MV-4-11 (cell line): ENCODE measurements at regions not wholly inside any gene's neighbourhood (a gene's known extent, or its start where the extent isn't known, plus 50 kb on each side); places are given as distances from the start of the nearest gene placed in this dataset.
"Not testable (repeated sequence)": the region's sequence is repeated elsewhere in the genome, so short reads cannot be mapped to it uniquely, and the experiment has no call there.

Experiments used
- DNase-seq: peaks from one replicate; lab custom pipeline; 2025; lab: John Stamatoyannopoulos, UW

- DNase-seq: no peak
These were observed 620.5 kb upstream of the CCDC179 start for GRCh38 chr11:23480736-23481135.

GRCh38 chr11:23484146-23484545, 623.9 kb upstream of the CCDC179 start:
- DNase-seq: not testable (repeated sequence)

GRCh38 chr11:23484618-23485017, 624.3 kb upstream of the CCDC179 start:
- not testable (repeated sequence) for DNase-seq

GRCh38 chr11:23490557-23491235, 630.4 kb upstream of the CCDC179 start:
- no peak for DNase-seq

DNA sequence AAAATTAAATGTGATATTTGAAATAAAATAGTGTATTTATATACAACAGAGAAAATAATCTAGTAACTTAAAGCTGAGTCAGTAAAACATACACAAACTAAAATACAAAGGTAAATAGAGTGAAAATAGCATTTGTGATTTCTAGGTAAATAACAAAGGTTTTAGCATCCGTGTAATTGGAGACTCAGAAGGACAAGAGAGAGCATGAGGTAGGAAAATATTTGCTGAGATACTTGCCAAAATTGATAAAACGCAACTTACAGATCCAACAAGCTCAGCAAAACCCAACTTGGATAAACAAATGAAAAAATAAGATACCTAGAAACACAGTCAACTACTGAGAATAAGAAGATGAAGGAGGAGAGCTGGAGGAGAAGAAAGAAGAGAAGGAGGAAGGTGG, 634.7 kb upstream of the CCDC179 start:
- no peak for DNase-seq

DNA sequence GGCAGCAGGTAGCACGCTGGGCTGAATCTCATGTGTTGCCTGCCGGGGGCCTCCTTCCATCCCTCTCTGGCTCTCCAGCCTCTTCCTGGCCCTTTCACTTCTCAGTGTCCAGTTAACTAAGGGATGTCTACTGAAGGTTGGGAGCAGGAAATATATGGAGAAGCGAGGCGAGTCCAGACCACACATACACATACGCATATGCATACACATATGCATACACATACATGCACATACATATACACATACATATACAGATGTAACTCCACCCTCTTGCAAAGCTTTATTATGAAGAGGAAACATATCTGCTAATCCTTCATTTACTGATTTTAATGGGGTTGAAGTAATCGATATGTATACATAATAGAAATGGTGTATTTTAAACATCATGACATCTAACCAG, 636.1 kb upstream of the CCDC179 start:
- no peak for DNase-seq

GRCh38 chr11:23497040-23497439, 636.8 kb upstream of the CCDC179 start:
- DNase-seq: peak; percentile 54

DNA sequence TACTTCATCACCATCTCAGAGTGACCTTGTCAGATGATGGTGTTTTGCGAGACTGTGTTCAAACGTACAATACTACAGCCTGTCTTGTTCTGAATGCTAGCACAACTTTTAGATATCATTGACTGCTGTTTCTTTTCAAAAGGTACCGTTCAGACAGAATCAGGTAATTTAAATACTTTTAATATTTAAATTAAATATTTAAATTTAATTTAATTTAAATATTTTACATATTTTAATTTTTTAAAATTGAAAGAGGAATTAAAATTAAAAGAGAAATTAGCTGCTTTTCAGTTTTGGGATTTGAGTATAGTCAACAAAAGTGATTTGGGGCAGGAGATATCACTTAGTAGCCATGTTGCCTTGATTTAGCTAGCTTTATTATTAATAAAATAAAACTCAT, 642.1 kb upstream of the CCDC179 start:
- no peak for DNase-seq

DNA sequence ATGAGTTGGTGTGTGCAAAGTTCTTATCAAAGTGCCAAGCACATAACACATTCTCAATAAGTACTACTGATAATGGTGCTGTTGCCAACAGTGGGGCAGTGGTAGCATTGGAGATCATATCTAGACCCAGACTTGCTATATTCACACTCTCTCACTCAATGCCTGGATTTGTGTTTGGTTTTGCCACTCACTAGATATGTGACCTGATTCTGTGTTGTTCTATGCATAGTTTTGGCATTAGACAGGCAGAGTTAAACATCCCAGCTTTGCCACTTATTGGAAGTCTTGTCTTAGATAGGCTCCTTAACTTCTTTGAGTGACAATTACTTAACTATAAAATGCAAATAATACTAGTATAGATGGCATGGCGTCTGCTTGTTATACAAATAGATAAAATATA, 642.6 kb upstream of the CCDC179 start:
- DNase-seq: no peak

DNA sequence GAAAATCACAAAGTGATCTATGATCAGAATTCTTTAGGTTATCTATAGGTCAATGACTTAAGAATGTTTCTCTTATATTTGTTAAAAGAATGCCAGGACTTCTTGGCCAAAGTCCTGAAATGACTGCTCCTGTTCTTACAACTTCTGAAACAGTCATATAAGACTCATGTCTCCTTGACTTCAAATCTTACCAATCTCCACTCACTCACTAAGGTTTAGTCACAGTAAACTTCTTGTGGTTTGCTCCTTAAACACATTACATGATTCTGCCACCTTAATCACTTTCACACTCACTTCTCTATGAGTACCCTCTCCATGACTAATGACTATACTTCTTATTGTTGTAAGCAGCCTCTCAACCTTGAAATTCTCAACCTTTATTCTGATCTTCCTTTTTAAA, 648.7 kb upstream of the CCDC179 start:
- DNase-seq: no peak

- no peak for DNase-seq
These were observed 649.5 kb upstream of the CCDC179 start for GRCh38 chr11:23509821-23510220.

DNA sequence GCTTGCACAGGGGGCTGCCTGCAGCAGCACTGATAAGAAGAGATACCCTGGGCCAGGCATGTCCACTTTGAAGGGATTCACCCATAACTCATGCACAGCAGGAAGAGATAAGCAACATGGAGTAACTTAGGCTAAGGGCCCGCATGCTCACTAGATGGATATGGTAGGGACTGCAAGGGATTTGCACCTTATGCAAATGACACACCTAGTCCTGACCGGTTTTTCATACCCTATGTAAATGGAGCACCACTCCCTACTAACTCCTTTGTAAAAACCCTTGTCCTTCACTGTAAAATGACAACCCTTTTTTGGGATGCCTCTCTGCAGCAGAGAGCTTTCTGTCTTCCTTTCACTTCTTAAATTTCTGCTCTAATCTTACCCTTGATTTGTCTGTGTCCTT, 658.9 kb upstream of the CCDC179 start:
- DNase-seq: no peak

DNA sequence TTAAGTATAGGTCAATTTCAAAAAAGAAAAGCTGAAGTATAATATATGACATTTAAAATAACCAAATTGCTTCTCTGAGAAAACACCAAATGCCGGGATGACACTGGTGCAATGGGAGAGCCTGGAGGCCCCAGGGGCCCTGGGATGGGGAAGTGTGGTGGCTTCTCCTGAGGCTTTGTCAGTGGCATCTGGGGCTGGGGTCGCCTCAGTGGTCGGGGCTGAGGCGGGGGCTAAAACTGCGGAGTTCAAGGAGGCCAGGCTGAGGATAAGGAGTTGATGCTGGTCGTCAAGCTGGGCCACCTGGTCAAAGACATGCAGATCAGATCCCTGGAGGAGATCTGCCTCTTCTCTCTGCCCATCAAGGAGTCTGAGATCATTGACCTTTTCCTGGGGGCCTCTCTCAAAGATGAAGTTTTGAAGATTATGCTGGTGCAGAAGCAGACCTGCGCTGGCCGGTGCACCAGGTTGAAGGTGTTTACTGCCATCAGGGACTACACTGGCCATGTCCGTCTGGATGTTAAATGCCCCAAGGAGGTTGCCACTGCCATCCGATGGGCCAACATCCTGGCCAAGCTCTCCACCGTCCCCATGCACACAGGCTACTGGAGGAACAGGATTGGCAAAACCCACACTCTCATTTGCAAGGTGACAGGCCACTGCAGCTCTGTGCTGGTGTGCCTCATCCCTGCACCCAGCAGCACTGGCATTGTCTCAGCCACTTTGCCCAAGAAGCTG, 660.1 kb upstream of the CCDC179 start:
- no peak for DNase-seq

DNA sequence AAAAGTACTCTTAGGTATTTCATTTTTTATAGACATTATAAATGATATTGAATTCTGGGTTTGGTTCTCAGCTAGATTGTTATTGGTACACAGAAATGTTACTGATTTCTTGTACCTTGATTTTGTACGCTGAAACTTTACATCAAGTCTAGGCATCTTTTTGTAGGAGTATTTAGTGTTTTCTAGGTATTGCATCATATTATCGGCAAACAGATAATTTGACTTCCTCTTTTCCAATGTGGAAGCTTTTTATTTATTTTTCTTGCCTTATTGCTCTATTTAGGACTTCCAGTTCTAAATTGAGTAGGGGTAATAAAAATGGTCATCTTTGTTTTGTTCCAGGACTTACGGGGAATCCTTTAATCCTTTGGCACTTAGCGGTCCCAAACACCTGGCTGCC, 676.6 kb upstream of the CCDC179 start:
- DNase-seq: peak; percentile 22

DNA sequence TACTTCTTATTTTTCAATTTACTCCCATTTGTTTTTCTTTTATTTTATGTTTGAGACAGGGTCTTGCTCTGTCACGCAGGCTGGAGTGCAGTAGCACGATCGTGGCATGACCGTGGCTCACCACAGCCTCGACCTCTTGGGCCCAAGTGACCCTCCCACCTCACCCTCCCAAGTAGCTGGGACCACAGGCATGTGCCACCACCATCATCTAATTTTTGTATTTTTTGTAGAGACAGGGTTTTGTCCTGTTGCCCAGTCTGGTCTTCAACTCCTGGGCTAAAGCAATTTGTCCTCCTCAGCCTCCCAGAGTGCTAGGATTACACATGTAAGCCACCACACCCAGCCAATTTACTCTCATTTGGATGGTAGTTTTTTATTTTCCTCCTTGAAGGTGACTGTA, 679.3 kb upstream of the CCDC179 start:
- DNase-seq: no peak

DNA sequence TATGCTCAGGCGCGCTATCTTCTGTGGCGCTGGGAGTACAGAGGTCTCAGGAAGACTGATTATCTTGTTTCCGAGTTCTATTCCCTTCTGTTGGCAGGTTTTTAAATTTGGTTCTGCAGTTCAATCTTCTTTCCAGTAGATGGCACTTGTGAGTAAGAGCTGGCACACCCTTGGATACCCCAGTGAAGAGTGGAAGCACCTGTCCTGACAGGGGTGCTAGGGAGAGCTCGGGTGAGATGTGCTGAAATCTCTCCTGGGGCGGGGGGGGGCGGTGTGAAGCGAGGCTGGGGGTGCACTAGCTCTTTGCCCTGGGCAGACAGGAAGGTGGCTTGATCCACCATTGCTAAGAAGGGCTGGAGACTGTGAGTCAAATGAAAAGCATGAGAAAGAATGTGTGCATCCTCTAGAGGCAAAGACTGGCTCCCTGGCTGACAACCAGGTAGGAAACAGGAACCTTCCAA, 679.9 kb upstream of the CCDC179 start:
- peak; percentile 1 for DNase-seq

- DNase-seq: no peak
These were observed 681.9 kb upstream of the CCDC179 start for GRCh38 chr11:23542189-23542588.

GRCh38 chr11:23542816-23543215, 682.5 kb upstream of the CCDC179 start:
- no peak for DNase-seq

- no peak for DNase-seq
These were observed 683.5 kb upstream of the CCDC179 start for GRCh38 chr11:23543651-23544222.

GRCh38 chr11:23551706-23552105, 691.4 kb upstream of the CCDC179 start:
- DNase-seq: no peak

DNA sequence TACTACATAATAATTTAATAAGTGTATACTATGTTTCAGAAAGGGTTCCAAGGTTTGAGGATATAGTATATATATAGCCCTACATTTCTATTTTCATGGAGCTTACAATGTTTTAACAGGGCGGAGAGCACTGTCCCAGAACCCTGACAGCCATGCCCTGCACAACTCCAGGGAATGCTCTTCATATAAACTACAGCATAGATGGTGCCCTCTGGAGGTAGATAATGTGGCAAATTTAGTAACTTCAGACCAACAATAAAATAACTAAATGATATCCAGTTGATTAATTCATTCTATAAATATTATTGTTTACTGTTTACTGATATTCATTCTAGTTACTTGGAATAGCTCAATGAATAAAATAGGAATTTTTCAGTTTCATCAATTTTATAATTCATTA, 693.7 kb upstream of the CCDC179 start:
- DNase-seq: no peak

DNA sequence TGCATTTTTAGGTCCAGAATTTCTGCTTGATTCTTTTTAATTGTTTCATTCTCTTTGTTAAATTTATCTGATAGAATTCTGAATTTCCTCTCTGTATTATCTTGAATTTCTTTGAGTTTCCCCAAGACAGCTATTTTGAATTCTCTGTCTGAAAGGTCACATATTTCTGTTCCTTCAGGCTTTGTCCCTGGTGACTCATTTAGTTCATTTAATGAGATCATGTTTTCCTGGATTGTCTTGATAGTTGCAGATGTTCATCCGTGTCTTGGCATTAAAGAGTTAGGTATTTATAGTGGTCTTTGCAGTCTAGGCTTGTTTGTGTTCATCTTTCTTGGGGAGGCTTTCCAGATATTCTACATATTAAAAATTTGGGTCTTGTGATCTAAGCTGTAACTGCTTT, 694.8 kb upstream of the CCDC179 start:
- DNase-seq: no peak

- DNase-seq: no peak
These were observed 696.0 kb upstream of the CCDC179 start for GRCh38 chr11:23556163-23556750.
